Trophoblast cell (in vitro differentiated cells and primary cell): ENCODE measurements at regions not wholly inside any gene's neighbourhood (a gene's known extent, or its start where the extent isn't known, plus 50 kb on each side); places are given as distances from the start of the nearest gene placed in this dataset.

Experiments used
- DNase-seq, 2 donors: peaks; one replicate each; pipeline ENCODE4 v3.0.0-alpha.2; 2016
- H2AFZ ChIP-seq: 2 replicates; pipeline ENCODE4 v1.6.1; 2013; ENCODE audit warnings: low read length, moderate library complexity, mild to moderate bottlenecking; ENCODE audit not compliant: insufficient read depth, poor library complexity
- H2AK5ac ChIP-seq: 2 replicates; pipeline ENCODE4 v1.6.1; 2013; ENCODE audit warnings: mild to moderate bottlenecking, low read length
- H2BK120ac ChIP-seq: 2 replicates; pipeline ENCODE4 v1.6.1; 2013; ENCODE audit warnings: low read length, mild to moderate bottlenecking, moderate library complexity; ENCODE audit not compliant: insufficient read depth, poor library complexity
- H2BK12ac ChIP-seq: 2 replicates; pipeline ENCODE4 v1.6.1; 2013; ENCODE audit warnings: mild to moderate bottlenecking, low read length, moderate library complexity
- H2BK5ac ChIP-seq: 2 replicates; pipeline ENCODE4 v1.6.1; 2013; ENCODE audit warnings: low read length, low read depth, moderate library complexity, mild to moderate bottlenecking; ENCODE audit not compliant: poor library complexity
- H3K14ac ChIP-seq: 2 replicates; pipeline ENCODE4 v1.6.1; 2013; ENCODE audit warnings: mild to moderate bottlenecking, low read length
- H3K18ac ChIP-seq: 2 replicates; pipeline ENCODE4 v1.6.1; 2013; ENCODE audit warnings: mild to moderate bottlenecking, low read length
- H3K23ac ChIP-seq: 2 replicates; pipeline ENCODE4 v1.6.1; 2013; ENCODE audit warnings: low read length
- H3K27ac ChIP-seq: 2 replicates; pipeline ENCODE4 v1.5.1; 2013; ENCODE audit warnings: low read depth, mild to moderate bottlenecking, inconsistent platforms, low read length, moderate library complexity
- H3K27me3 ChIP-seq: 2 replicates; pipeline ENCODE4 v1.6.1; 2013; ENCODE audit warnings: inconsistent platforms, mild to moderate bottlenecking, low read length, moderate library complexity; ENCODE audit not compliant: insufficient read depth
- H3K36me3 ChIP-seq, 2 experiments: 1 replicate in 1 of 2; 2 replicates in 1 of 2; pipeline ENCODE4 v1.6.1; 2013; ENCODE audit warnings: low read length in 2 of 2, mild to moderate bottlenecking in 2 of 2, moderate library complexity in 1 of 2; ENCODE audit not compliant: insufficient read depth in 2 of 2, control insufficient read depth in 1 of 2
- H3K4ac ChIP-seq: 2 replicates; pipeline ENCODE4 v1.6.1; 2013; ENCODE audit warnings: low read depth, mild to moderate bottlenecking, low read length, moderate library complexity
- H3K4me1 ChIP-seq, 2 experiments: 1 replicate in 1 of 2; 2 replicates in 1 of 2; pipeline ENCODE4 v1.6.1; 2013; ENCODE audit warnings: low read length in 2 of 2, mild to moderate bottlenecking in 2 of 2, moderate library complexity in 1 of 2; ENCODE audit not compliant: insufficient read depth in 2 of 2, control insufficient read depth in 1 of 2
- H3K4me2 ChIP-seq: 2 replicates; pipeline ENCODE4 v1.6.1; 2013; ENCODE audit warnings: inconsistent platforms, mild to moderate bottlenecking, low read length, moderate library complexity
- H3K4me3 ChIP-seq: 2 replicates; pipeline ENCODE4 v1.5.1; 2013; ENCODE audit warnings: mild to moderate bottlenecking, low read depth, low read length, inconsistent platforms
- H3K79me1 ChIP-seq: one replicate; pipeline ENCODE4 v1.6.1; 2013; ENCODE audit warnings: low read length
- H3K79me2 ChIP-seq: 2 replicates; pipeline ENCODE4 v1.6.1; 2013; ENCODE audit warnings: low read length, mild to moderate bottlenecking; ENCODE audit not compliant: control insufficient read depth, insufficient read depth, poor library complexity
- H3K9ac ChIP-seq: 2 replicates; pipeline ENCODE4 v1.6.1; 2013; ENCODE audit warnings: mild to moderate bottlenecking, low read length
- H3K9me3 ChIP-seq: 2 replicates; pipeline ENCODE4 v1.6.1; 2013; ENCODE audit warnings: low read depth, mild to moderate bottlenecking, control low read depth, inconsistent platforms, low read length; ENCODE audit not compliant: insufficient read depth
- H4K12ac ChIP-seq: 2 replicates; pipeline ENCODE4 v1.6.1; 2013; ENCODE audit warnings: low read depth, mild to moderate bottlenecking, low read length, moderate library complexity
- H4K8ac ChIP-seq: 2 replicates; pipeline ENCODE4 v1.6.1; 2013; ENCODE audit warnings: low read depth, mild to moderate bottlenecking, low read length, moderate library complexity
- H4K91ac ChIP-seq: one replicate; pipeline ENCODE4 v1.6.1; 2013; ENCODE audit warnings: low read depth, mild to moderate bottlenecking, low read length, moderate library complexity
- WGBS: extraction: QIAGEN DNeasy Blood & Tissue Kit; methylation state at CpG from one replicate; pipeline ENCODE4 v1.1.7; 2013; ENCODE audit warnings: missing lambda C conversion rate; ENCODE audit not compliant: insufficient read length, insufficient coverage; ENCODE audit errors: extremely low coverage; 5-methylcytosine and 5-hydroxymethylcytosine counted together

GRCh38 chr4:125522588-125522987, 207.8 kb downstream of the FAT4 start:
- no peak overlapping the region for H3K14ac ChIP-seq
- H3K79me1 ChIP-seq = no peaks in the 10 kb centered on the region
- no peak overlapping the region for H2BK5ac ChIP-seq
- no peak overlapping the region for H3K23ac ChIP-seq
- H3K4ac ChIP-seq = no peak overlapping the region
- H3K79me2 ChIP-seq = no peaks in the 10 kb centered on the region
- no peaks in the 10 kb centered on the region for H3K36me3 ChIP-seq
- no peak overlapping the region for H2BK120ac ChIP-seq
- H3K9ac ChIP-seq = no peak overlapping the region
- no peak overlapping the region for H4K8ac ChIP-seq
- H4K12ac ChIP-seq = peak overlapping the region; percentile 54
- no peak overlapping the region for H4K91ac ChIP-seq
- H2BK12ac ChIP-seq = no peak overlapping the region
- no peaks in the 10 kb centered on the region for H3K27me3 ChIP-seq
- no peak overlapping the region for H3K27ac ChIP-seq
- no peak for DNase-seq
- no CpG with 5 or more reads among the region's 9 CpGs for WGBS
- no peak overlapping the region for H2AFZ ChIP-seq
- H3K4me1 ChIP-seq = peaks cover 3 to 6% of the 10 kb centered on the region in 2 experiments
- H3K4me2 ChIP-seq = no peak overlapping the region
- H2AK5ac ChIP-seq = no peak overlapping the region
- H3K18ac ChIP-seq = no peak overlapping the region
- H3K4me3 ChIP-seq = no peak overlapping the region
- no peaks in the 10 kb centered on the region for H3K9me3 ChIP-seq

- Histone ChIP-seq H2BK120ac (no peak overlapping the region), H2AK5ac (no peak overlapping the region), H3K4me3 (no peak overlapping the region)
These were observed 208.2 kb downstream of the FAT4 start for GRCh38 chr4:125522992-125523391.

GRCh38 chr4:125526420-125526819, 211.7 kb downstream of the FAT4 start:
- Histone ChIP-seq H3K9ac (no peak overlapping the region), H3K4me1 (peaks cover 3 to 6% of the 10 kb centered on the region in 2 experiments), H4K12ac (no peak overlapping the region), H3K4me2 (no peak overlapping the region), H2BK12ac (no peak overlapping the region), H3K27ac (no peak overlapping the region), H3K4me3 (no peak overlapping the region), H4K91ac (no peak overlapping the region), H2BK120ac (no peak overlapping the region), H3K14ac (no peak overlapping the region), H2AFZ (no peak overlapping the region), H2BK5ac (no peak overlapping the region), H3K27me3 (no peaks in the 10 kb centered on the region), H3K4ac (no peak overlapping the region), H4K8ac (no peak overlapping the region), H3K9me3 (no peaks in the 10 kb centered on the region), H3K79me2 (no peaks in the 10 kb centered on the region), H3K79me1 (no peaks in the 10 kb centered on the region), H3K23ac (no peak overlapping the region), H3K36me3 (no peaks in the 10 kb centered on the region), H2AK5ac (no peak overlapping the region), H3K18ac (no peak overlapping the region)
- DNase-seq = peak in 1 of 2 donors; percentile 22
- WGBS = no CpG with 5 or more reads among the region's 2 CpGs

More at GRCh38 chr4:125522992-125523391, 208.2 kb downstream of the FAT4 start:
- H3K9ac ChIP-seq = no peak overlapping the region
- H3K4me2 ChIP-seq = no peak overlapping the region
- no peak overlapping the region for H3K23ac ChIP-seq
- no peaks in the 10 kb centered on the region for H3K79me2 ChIP-seq
- WGBS = no CpG with 5 or more reads among the region's 10 CpGs
- H2BK12ac ChIP-seq = no peak overlapping the region
- H3K9me3 ChIP-seq = no peaks in the 10 kb centered on the region
- no peak overlapping the region for H3K27ac ChIP-seq
- H4K91ac ChIP-seq = no peak overlapping the region
- H3K14ac ChIP-seq = no peak overlapping the region
- H3K4ac ChIP-seq = no peak overlapping the region
- no peaks in the 10 kb centered on the region for H3K36me3 ChIP-seq
- H3K18ac ChIP-seq = no peak overlapping the region
- H3K27me3 ChIP-seq = no peaks in the 10 kb centered on the region
- H2AFZ ChIP-seq = no peak overlapping the region
- H3K79me1 ChIP-seq = no peaks in the 10 kb centered on the region
- peak; percentile 6 to 18 for DNase-seq
- H4K12ac ChIP-seq = no peak overlapping the region
- peaks cover 3 to 6% of the 10 kb centered on the region in 2 experiments for H3K4me1 ChIP-seq
- no peak overlapping the region for H2BK5ac ChIP-seq
- H4K8ac ChIP-seq = no peak overlapping the region

- H3K36me3 ChIP-seq = no peaks in the 10 kb centered on the region
- H3K4me2 ChIP-seq = no peak overlapping the region
- H3K79me2 ChIP-seq = no peaks in the 10 kb centered on the region
- no peak overlapping the region for H3K14ac ChIP-seq
- no peak overlapping the region for H2BK5ac ChIP-seq
- no peak overlapping the region for H2BK120ac ChIP-seq
- H3K23ac ChIP-seq = no peak overlapping the region
- H2AFZ ChIP-seq = no peak overlapping the region
- H3K4ac ChIP-seq = no peak overlapping the region
- no peaks in the 10 kb centered on the region for H3K27me3 ChIP-seq
- no CpG with 5 or more reads among the region's 1 CpG for WGBS
- H3K27ac ChIP-seq = no peak overlapping the region
- no peak overlapping the region for H3K18ac ChIP-seq
- no peak overlapping the region for H3K9ac ChIP-seq
- no peaks in the 10 kb centered on the region for H3K9me3 ChIP-seq
- no peak overlapping the region for H4K12ac ChIP-seq
- H3K4me1 ChIP-seq = peaks cover 3 to 5% of the 10 kb centered on the region in 2 experiments
- DNase-seq = no peak
- H2AK5ac ChIP-seq = no peak overlapping the region
- H4K8ac ChIP-seq = no peak overlapping the region
- H3K4me3 ChIP-seq = no peak overlapping the region
- H3K79me1 ChIP-seq = no peaks in the 10 kb centered on the region
- no peak overlapping the region for H2BK12ac ChIP-seq
- no peak overlapping the region for H4K91ac ChIP-seq
These were observed 212.9 kb downstream of the FAT4 start for GRCh38 chr4:125527681-125528080.
